Thyroid gland (tissue), 4 donors: ENCODE measurements at regions not wholly inside any gene's neighbourhood (a gene's known extent, or its start where the extent isn't known, plus 50 kb on each side); places are given as distances from the start of the nearest gene placed in this dataset.

Experiments used
- POLR2A ChIP-seq, 2 donors: fragments of 450-650 bp; IDR thresholded peaks; one replicate each; pipeline ENCODE4 v1.6.1; 2017; ENCODE audit warnings: antibody characterized with exemption in 2 of 2, mild to moderate bottlenecking in 2 of 2, moderate library complexity in 1 of 2
- TF ChIP-seq, protein P1 (sequence below), 6 experiments: fragments of 200-600 bp in 3 of 6; fragments of 450-650 bp in 3 of 6; sonication (generic) in 3 of 6; IDR thresholded peaks; one replicate each; pipeline ENCODE4 v1.5.1; 2016 to 2019; ENCODE audit warnings: antibody characterized with exemption in 6 of 6, mild to moderate bottlenecking in 2 of 6, inconsistent platforms in 1 of 6, moderate library complexity in 1 of 6

GRCh38 chr15:99845009-99845408 is 111.8 kb upstream of the LYSMD4 start:
- TF ChIP-seq POLR2A (IDR thresholded peaks at IDR 0.05): no peak
- TF ChIP-seq, protein P1, sequence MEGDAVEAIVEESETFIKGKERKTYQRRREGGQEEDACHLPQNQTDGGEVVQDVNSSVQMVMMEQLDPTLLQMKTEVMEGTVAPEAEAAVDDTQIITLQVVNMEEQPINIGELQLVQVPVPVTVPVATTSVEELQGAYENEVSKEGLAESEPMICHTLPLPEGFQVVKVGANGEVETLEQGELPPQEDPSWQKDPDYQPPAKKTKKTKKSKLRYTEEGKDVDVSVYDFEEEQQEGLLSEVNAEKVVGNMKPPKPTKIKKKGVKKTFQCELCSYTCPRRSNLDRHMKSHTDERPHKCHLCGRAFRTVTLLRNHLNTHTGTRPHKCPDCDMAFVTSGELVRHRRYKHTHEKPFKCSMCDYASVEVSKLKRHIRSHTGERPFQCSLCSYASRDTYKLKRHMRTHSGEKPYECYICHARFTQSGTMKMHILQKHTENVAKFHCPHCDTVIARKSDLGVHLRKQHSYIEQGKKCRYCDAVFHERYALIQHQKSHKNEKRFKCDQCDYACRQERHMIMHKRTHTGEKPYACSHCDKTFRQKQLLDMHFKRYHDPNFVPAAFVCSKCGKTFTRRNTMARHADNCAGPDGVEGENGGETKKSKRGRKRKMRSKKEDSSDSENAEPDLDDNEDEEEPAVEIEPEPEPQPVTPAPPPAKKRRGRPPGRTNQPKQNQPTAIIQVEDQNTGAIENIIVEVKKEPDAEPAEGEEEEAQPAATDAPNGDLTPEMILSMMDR (IDR thresholded peaks at IDR 0.05): no peak
